GM21390 (cell line): ENCODE measurements at regions not wholly inside any gene's neighbourhood (a gene's known extent, or its start where the extent isn't known, plus 50 kb on each side); places are given as distances from the start of the nearest gene placed in this dataset.
"Not testable (repeated sequence)": the region's sequence is repeated elsewhere in the genome, so short reads cannot be mapped to it uniquely, and the experiment has no call there.

Source experiments
- ATAC-seq: cut with Tn5 transposase; IDR thresholded peaks from one replicate; pipeline ENCODE4 v1.9.1; 2021; ENCODE audit not compliant: unreplicated experiment

DNA sequence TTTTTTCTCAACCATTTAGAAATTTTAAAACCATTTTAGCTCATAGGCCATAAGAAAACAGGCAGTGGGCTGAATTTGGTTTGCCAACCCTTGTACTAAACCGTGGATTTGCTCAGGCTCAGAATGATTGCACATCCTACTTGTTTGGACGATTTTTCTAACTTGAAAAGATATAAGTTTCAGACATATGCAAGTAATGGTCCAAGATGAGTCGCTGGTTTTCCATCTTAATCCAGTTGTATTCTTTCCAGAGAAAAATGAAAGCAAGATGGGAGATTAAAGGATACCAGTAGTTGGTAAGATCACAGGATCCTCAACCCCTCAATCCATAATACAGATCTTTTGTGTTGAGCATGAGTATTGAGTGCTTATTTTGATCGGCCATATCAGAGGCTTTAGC lies 250.9 kb downstream of the TINAG start:
- ATAC-seq: no peak

DNA sequence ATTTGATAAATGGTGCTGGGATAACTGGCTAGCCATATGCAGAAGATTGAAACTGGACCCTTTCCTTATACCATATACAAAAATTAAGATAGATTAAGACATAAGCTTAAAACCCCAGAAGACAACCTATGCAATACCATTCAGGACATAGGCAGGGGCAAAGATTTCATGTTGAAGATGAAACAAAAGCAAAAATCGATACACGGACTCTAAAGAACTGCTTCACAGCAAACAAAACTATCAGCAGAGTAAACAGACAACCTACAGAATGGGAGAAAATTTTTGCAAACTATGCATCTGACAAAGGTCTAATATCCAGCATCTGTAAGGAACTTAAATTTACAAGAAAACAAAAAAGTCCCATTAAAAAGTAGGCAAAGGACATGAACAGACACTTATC lies 255.9 kb downstream of the TINAG start:
- ATAC-seq: not testable (repeated sequence)

DNA sequence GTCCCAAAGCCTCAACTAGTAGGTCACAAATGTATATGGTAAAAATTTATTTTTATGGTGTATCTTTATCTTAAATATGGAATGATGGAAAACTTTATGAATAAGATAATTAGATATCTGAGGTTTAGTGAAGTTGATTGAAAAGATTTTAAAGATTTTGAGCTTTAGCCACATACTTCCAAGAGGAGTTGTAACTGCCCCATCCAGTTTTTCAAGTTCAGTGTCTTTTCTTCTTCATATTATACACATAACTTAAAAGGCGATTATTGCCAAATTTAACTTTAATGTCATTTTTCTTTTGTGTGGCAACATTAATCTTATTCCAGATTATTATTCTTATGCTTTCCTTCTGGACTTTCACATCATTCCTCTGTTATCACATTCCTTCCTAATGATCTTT lies 266.4 kb downstream of the TINAG start:
- ATAC-seq: no peak

DNA sequence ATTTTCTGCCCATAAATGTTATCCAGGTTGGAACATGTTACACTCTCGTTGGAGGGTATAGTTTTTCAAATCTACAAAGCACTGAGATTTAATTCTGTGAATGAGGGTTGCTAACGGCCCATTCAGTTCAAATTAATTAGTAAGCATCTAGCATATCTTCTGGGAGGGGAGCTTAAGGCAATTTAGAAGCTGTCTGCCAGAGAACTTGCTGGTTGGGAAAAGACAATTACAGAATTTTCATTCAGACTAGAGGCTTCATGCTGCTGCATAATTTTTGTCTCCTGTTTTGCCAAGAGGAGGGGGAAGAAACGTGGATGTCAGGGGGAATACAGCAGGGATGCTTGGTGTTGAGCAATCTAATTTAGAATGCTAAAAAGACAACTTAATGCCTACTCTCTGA lies 268.3 kb upstream of the FAM83B start:
- no peak for ATAC-seq

DNA sequence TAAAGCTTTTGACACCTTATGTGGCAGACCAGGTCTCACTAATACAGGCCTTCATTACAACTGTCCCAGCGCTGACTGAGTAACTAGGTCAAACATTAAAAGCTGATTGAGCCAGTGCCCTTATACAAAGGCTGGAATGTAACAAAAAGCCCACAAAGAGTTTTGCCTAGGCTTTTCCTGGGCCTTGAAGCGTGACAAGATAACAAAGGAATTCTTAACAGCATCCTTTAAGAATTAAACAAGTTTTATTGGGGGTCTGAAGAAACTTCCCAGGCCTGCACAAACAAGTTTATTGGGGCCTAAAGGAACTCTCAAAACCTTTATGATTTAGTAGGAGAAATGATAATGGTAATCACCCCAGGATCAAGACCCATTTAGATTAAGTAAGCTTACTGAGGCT lies 267.6 kb upstream of the FAM83B start:
- no peak for ATAC-seq

DNA sequence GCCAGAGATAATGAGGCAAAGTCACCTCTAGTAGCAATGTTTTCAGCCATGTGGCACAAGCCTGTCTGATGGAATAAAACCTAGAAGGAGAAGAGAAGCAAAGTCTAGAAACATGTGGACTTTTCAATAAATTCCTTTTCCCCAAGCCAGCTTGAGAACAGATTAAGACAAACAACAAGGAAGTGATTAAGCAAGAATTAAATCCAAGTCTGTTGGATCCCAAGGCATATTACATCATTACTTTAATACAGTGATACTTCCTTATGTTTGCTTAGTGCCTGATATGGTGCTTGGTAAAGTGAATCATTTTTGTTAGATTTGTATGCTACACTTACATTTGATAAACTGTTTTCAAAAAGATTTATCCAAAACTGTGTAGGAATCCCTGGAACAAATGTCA lies 260.3 kb upstream of the FAM83B start:
- no peak for ATAC-seq

DNA sequence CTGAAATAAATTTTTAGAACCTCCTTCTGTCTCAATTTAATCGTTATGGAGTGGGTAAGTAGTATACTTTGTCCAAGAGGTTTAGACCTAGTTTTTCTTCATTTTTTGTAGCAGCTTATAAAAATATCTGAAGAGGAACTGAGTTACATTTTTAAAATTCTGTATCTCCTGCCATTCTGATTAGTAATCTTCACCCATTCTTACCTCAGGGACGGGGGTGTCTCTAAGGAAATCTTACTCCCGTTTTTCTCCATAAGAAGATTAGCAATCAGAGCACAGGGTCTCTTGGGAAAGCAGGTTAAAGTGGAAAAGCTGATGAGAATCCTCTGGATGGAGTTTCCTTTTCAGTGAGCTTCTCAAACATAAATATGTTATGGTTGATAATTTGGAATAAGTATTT lies 259.3 kb upstream of the FAM83B start:
- no peak for ATAC-seq

DNA sequence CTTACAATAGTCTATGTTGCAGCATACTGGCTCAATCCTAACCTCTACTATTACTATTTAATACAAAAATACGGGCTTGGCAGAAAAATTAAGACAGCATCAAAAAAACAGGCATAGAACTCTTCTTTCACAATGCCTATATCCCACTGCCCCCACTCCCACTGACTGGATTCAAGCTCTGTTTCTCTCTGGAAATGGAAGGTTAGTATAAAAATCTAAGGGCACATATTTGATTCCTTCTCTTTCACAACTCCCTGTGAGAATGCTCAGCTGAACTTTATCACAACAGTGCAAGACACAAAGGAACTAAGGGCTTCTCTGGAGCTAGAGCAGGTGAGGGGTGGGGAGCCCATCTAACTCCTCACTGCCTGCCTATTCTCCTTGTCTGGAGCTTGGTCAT lies 258.4 kb upstream of the FAM83B start:
- ATAC-seq: no peak

DNA sequence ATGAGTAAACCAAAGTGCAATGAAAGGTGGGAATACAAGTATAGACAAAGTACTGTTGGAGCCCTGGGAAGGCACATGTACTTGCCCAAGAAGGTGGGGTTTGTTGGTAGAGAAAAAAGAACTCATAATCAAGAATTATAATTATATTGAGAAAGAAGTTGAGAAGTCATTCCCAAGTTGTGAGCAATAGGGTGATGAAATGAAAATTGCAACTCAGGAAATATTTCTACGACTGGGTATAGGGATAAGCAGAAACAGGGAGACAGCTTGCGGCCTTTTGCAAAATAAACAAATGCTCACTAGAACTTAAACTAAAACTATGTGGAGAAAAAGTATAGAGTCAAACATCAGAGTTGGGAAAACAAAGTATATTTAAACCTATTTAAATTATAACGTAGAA lies 250.7 kb upstream of the FAM83B start:
- ATAC-seq: no peak

DNA sequence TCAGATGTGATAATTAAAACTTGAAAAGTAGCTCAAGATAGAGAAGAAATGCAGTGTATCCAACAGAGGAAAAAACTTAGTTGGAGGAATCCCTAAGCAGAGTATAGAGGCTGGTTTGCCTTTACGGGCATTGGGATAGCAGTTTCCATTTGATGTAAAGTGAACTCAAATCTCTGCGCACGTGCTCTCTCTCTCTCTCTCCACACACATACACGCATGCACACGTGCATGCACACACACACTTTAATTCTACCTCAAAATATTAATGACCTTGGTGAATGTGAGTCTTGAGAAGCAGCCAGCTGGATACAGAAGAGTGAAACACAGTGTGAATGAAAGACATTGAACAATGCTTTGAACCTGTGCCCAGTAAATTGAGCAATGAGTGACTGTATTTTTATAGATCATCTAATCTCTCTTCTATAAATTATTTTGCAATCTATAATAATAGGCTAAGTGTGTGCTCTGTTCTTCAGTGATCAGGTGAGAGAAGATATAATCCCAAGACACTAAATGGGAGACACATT lies 247.7 kb upstream of the FAM83B start:
- no peak for ATAC-seq

DNA sequence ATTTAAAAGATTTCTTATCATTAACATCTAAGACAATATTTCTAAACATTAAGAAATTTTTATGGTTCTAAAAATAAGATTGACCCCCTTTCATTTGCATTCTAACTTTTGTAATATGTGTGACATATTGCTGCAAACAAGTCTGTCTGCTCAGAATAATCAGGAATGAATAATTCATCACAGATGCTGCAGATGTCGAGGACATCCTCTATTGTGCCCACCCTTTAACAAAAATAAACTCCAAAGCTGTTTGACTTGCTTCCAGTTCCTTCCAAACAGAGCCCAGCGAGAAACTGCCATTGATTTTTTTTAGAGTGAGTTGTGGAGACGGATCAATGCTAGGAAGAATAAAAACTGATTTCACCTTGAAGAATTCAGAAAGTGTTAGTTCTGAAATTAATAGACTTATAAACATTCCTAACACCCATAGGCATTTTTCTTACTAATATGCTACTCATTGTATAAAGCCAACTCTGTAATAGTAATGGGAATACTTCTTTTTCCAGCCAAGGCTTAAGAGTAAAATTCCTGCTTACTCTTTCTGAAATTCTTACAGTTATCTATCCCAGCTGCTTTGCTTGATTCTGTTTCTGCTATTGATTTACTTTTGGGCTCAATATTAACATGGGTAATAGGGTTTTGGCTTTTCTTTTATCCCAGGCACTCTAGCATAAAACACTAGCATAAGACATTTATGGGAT lies 244.8 kb upstream of the FAM83B start:
- no peak for ATAC-seq

DNA sequence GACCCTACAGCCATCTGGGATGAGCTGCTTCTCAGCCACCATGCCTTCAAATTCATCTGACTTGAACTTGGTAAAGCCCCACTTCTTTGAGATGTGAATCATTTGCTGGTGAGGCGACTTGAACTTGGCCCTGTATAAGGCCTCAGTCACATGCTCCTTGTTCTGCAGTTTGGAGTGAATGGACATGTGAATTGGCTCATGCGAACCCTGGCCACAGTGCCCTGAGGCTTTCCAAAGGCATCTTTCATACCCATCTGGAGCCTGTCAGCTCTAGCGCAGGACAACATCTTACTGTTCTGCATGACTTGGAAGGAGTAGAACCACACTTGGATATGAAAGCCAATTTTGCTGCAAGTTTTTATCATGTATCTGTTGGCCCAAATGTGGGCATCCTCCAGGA lies 244.0 kb upstream of the FAM83B start:
- no peak for ATAC-seq

DNA sequence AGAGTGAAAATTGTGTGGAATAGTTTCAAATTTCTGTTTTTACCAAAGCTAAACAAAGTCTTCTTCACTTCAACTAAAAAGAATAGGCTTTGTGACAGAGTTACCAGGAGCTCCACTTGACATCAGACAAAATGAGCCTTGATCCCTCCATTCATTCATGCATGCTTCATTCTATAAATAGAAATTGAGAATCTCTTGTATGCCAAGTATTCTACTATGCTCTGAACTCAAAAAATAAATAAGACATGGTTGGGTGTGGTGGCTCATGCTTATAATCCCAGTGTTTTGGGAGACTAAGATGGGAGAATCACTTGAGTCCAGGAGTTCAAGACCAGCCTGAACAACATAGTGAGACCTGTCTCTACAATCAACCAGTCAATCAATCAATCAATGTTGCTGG lies 236.6 kb upstream of the FAM83B start:
- no peak for ATAC-seq

DNA sequence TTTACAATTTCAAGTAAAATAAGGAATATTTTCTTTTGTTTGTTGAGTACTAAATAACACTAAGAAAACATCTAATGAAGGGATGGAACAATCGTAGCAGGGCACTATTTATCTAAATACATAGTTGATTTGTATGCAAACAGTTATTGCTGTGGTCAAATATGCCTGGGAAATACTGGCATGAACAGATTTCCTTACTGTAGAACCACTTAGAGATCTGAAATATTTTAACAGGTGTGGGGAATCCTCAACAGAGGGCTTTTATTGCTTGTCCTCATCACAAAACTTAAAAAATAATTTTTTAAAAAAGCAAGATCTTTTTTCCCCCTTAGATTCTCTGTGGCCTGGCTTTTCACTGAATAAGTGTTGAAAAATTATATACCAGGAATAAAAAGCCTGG lies 233.0 kb upstream of the FAM83B start:
- no peak for ATAC-seq

DNA sequence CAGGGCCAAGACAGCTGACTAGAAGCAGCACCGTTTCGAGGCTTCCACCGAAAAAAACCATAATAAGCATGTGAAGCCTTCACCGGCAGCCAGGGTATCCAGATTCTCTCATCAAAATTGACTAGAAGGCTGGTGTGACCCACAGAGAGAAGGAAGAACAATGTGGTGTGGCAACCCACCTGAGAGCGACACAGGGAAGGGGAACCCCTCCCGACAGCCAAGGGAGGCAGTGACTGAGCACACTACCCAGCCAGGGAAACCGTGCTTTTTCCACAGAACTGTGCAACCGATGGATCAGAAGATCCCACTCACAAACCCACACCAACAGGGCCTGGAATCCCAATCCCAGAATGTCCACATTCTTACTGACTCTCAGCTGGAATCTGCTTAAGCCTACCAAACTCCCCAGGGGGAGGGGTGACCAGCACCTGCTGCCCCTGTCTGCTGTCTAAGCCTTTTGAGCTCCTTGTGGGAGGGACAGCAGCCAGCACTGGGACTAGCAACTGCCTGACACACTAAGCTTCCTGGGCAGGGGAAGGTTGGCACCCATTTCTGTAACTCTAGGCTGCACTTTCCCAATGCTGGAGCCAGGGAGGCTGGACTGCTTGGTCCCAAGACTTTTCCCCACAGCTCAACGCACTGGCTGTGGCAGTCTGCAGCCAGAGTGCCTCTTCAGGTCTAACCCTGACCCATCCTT lies 231.9 kb upstream of the FAM83B start:
- ATAC-seq: no peak

DNA sequence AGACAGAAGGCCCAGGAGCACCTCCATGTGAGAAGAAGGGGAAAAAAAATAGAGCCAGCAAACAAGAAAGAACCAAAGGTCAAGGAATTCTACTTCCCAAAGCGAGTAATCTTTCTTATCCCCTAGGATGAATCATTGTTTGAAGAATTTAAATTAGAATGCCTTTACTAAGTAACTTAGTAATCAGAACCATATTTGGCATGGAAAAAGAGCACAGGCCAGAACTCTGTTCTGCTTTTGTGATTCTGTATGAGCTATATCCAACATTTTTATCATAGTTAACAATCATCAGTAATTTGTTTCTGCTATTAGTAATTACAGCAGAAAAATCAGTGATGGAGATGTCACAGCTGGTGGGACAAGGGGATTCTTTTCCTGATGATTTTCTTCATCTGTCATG lies 228.8 kb upstream of the FAM83B start:
- ATAC-seq: no peak

DNA sequence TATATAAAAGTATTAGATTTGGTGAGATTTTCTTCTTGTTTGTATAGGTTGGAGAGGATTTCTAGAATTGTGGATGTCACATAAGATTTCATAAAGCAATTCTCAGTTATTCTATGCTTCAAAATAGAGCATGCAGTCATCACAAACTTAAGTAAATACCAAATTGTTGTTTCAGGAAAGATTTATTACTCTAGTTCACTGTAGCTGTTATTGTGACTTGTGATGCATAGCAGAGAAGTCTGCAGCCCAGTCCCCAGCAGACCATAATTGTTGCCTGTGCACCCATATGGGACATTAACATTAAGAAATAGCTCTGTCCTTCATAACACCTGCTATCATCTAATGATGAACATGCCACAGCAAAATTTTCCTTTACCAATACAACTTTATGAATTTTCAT lies 228.0 kb upstream of the FAM83B start:
- ATAC-seq: no peak

DNA sequence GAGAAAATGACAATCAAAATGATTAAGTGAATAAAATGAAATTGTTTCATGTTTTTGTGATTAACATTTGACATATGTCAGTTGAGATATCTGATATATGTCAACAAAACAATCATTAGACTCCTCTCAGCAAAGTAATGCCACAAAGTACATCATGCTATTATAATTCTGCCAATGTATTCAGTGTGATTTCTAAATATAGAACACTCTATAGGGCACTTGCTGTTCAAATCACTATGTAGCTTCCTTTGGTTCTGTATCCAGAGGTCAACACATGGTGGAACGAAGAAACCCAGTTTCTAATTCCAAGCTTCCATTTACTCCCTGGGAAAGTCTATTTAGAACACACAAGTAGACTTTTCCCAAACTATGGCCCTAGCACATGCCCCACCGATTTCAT lies 227.5 kb upstream of the FAM83B start:
- no peak for ATAC-seq

DNA sequence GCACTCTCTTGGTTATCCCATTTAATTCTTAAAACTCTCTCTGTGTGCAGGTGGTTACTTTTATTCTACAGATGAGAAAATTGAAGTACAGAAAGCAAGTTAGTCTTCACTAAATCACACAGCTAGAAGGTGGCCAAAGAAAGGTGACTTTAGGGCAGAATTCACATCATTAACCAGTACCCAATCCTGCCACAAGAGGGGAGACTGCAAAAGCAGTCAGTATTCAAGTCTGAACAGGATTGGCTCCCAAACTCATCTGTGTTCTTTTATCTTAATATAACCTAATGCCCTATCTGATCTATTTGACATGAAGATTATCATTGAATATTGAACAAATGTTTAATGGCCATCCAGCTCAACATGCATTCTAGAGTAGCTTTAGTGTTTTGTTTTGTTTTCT lies 225.3 kb upstream of the FAM83B start:
- no peak for ATAC-seq

DNA sequence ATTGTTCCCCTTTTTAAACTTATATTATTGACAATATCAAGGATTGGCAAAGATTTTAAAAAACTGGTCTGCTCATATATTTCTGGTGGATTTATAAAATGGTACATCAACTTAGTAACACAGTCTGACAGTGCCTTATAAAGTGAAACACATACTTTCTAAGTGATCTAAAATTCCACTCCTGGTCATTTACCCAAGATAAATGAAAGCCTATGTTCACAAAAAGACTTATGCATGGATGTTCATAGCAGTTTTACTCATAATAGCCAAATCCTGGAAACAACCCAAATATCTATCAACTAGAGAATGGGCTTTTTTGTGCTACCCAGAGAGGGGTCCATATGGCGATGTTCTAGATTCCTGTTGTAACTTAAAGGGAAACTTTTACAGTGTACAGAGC lies 222.4 kb upstream of the FAM83B start:
- ATAC-seq: no peak

DNA sequence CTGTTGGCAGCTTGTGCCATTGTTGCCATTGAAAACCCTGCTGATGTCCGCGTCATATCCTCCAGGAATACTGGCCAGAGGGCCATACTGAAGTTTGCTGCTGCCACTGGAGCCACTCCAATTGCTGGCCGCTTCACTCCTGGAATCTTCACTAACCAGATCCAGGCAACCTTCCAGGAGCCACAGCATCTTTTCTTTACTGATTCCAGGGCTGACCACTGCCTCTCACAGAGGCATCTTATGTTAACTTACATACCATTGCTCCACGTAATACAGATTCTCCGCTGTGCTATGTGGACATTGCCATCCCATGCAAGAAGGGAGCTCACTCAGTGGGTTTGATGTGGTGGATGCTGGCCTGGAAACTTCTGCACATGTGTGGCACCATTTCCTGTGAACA lies 221.8 kb upstream of the FAM83B start:
- no peak for ATAC-seq

DNA sequence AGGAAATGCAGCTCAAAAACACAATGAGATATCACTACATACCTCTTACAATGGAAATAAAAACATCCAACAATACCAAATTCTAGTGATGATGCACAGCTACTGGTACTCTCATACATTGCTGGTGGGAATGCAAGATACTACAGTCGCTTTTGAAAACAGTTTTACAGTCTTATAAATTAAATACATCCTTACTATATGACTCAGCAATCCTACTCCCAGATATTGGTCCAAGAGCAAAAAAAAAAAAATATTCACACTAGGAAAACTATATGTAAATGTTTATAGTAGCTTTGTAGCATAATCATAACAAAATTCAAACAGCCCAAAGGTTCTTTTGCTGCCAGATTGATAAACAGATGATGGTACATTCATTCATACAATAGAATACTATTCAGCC lies 217.4 kb upstream of the FAM83B start:
- ATAC-seq: no peak
